ENCODE measurements at regions not wholly inside any gene's neighbourhood (a gene's known extent, or its start where the extent isn't known, plus 50 kb on each side); places are given as distances from the start of the nearest gene placed in this dataset.

DNA sequence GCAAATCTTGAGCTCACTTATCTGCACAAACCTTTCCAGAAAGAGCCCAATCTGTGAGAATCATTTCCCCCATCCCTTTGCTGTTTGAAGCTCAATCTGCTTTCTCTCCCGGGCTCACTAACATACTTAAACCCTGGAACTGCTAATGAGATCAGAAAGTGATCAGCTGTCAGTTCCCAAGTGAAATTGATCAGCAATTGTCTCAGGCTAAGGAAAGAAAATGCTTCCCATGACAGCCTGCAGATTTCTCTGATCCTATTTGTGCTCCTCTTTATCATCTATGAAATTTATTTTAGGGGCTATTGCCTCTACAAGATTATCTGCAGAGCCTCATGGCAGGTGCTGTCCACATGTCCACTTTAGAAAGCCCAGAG lies 239.0 kb upstream of the CXCR4 start:
- H3K9me2 ChIP-seq (ENCODE audit: low read depth, low read length) = no peaks in the 10 kb centered on the region
- H3K79me2 ChIP-seq (ENCODE audit: insufficient read depth, low read length) = no peaks in the 10 kb centered on the region
- no peaks in the 10 kb centered on the region for H3K27me3 ChIP-seq (ENCODE audit: insufficient read depth, low read length)
- H2AFZ ChIP-seq (ENCODE audit: low read length) = no peak overlapping the region
- no peak overlapping the region for H3K27ac ChIP-seq (ENCODE audit: low read depth, low read length, poor library complexity, severe bottlenecking)
- H4K20me1 ChIP-seq (ENCODE audit: insufficient read depth, low read length) = no peaks in the 10 kb centered on the region
- H3K36me3 ChIP-seq (ENCODE audit: insufficient read depth, low read length) = no peaks in the 10 kb centered on the region
- H3K9me3 ChIP-seq (ENCODE audit: low read length) = no peaks in the 10 kb centered on the region
- H3K4me2 ChIP-seq (ENCODE audit: low read length) = no peak overlapping the region
- no peak overlapping the region for H3K4me3 ChIP-seq (ENCODE audit: low read depth, low read length, poor library complexity, severe bottlenecking)
- peaks cover 33% of the 10 kb centered on the region for H3K4me1 ChIP-seq (ENCODE audit: insufficient read depth, low read length, severe bottlenecking)
- no peaks in the 10 kb centered on the region for H3F3A ChIP-seq (ENCODE audit: insufficient read depth, low read length)
- TF ChIP-seq, protein P1, sequence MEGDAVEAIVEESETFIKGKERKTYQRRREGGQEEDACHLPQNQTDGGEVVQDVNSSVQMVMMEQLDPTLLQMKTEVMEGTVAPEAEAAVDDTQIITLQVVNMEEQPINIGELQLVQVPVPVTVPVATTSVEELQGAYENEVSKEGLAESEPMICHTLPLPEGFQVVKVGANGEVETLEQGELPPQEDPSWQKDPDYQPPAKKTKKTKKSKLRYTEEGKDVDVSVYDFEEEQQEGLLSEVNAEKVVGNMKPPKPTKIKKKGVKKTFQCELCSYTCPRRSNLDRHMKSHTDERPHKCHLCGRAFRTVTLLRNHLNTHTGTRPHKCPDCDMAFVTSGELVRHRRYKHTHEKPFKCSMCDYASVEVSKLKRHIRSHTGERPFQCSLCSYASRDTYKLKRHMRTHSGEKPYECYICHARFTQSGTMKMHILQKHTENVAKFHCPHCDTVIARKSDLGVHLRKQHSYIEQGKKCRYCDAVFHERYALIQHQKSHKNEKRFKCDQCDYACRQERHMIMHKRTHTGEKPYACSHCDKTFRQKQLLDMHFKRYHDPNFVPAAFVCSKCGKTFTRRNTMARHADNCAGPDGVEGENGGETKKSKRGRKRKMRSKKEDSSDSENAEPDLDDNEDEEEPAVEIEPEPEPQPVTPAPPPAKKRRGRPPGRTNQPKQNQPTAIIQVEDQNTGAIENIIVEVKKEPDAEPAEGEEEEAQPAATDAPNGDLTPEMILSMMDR (IDR thresholded peaks at IDR 0.05; ENCODE audit: low read length) = no peak
- no peak for TF ChIP-seq EZH2 (IDR thresholded peaks at IDR 0.05; ENCODE audit: borderline replicate concordance, low read length)
- H3K9ac ChIP-seq (ENCODE audit: low read length) = no peak overlapping the region

DNA sequence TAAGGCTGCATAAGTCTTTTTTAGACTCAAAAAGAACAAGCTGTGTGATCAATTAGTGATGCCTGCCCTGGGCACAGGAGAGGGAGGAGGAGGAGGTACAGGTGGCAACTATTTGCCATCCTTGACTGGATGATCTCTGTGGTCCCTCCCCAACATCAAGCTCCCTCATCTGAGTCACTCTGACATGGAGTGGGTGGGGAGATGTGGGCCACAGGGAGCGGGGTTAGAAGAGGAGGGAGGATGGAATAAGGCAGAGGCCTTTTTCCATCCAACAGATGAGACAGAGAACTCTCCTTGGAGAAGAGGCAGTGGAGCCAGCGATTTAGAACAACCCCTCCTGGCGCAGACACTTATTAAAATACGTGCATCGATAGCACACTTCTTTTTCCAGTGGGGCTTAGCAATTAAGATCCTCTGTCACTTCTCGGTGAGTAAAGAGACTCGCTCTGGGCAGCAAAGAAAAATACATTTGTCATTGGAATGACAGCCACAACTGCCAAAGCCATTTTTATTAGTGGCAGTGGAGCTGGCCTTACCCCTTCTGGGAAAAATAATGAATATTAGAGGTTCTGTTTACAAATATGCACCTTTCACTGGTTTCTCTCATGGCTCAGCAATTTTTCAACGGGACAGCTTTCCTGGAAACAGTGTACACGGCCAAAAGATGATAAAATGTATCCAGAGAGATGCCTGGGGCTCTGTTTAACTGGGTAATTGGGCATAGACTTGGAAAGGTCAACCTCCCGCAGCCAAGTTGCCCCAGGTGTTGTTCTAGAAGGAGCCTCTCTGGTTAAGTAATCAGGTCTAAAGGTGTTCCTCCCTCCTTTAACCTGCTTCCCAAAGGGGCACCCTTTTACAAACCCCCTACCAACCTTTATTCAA lies 238.4 kb upstream of the CXCR4 start:
- Histone ChIP-seq H3K27me3 (ENCODE audit: insufficient read depth, low read length) (no peaks in the 10 kb centered on the region), H3K79me2 (ENCODE audit: insufficient read depth, low read length) (no peaks in the 10 kb centered on the region), H3K27ac (ENCODE audit: low read depth, low read length, poor library complexity, severe bottlenecking) (no peak overlapping the region), H3F3A (ENCODE audit: insufficient read depth, low read length) (no peaks in the 10 kb centered on the region), H2AFZ (ENCODE audit: low read length) (no peak overlapping the region), H3K4me1 (ENCODE audit: insufficient read depth, low read length, severe bottlenecking) (peaks cover 37% of the 10 kb centered on the region), H3K36me3 (ENCODE audit: insufficient read depth, low read length) (no peaks in the 10 kb centered on the region), H3K4me2 (ENCODE audit: low read length) (no peak overlapping the region), H3K9me2 (ENCODE audit: low read depth, low read length) (no peaks in the 10 kb centered on the region), H3K9me3 (ENCODE audit: low read length) (no peaks in the 10 kb centered on the region), H3K4me3 (ENCODE audit: low read depth, low read length, poor library complexity, severe bottlenecking) (no peak overlapping the region), H3K9ac (ENCODE audit: low read length) (no peak overlapping the region), H4K20me1 (ENCODE audit: insufficient read depth, low read length) (no peaks in the 10 kb centered on the region)
- TF ChIP-seq, protein P1 (IDR thresholded peaks at IDR 0.05; ENCODE audit: low read length) = no peak
- TF ChIP-seq EZH2 (IDR thresholded peaks at IDR 0.05; ENCODE audit: borderline replicate concordance, low read length) = no peak

DNA sequence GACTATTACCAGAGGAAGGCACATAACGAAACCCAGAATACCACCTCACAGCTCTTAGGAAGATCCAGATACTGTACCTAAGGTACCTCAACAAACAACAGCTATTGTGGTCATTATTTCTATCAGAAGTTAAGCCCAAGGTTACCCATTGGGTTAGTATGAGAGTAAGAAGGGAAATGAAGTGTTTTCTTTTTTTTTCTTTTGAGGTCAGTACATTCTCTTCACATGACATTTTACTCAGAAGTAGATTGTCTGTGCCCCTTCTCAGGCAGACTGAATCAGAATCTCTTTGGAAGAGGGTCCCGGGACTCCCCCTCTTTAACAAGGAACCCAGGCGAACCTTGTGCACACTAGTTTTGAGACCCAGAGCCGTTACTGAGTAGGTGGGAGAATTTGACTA lies 233.7 kb upstream of the CXCR4 start:
- Histone ChIP-seq H3K27ac (ENCODE audit: low read depth, low read length, poor library complexity, severe bottlenecking) (no peak overlapping the region), H2AFZ (ENCODE audit: low read length) (peak overlapping the region; percentile 88), H3K9me3 (ENCODE audit: low read length) (peaks cover 2% of the 10 kb centered on the region; the same call in 1 of the 2 replicates), H3K27me3 (ENCODE audit: insufficient read depth, low read length) (no peaks in the 10 kb centered on the region), H3K4me3 (ENCODE audit: low read depth, low read length, poor library complexity, severe bottlenecking) (no peak overlapping the region), H3K9me2 (ENCODE audit: low read depth, low read length) (no peaks in the 10 kb centered on the region), H3K36me3 (ENCODE audit: insufficient read depth, low read length) (no peaks in the 10 kb centered on the region), H3K79me2 (ENCODE audit: insufficient read depth, low read length) (no peaks in the 10 kb centered on the region), H3F3A (ENCODE audit: insufficient read depth, low read length) (peaks cover 3% of the 10 kb centered on the region; the same call in 1 of the 2 replicates), H4K20me1 (ENCODE audit: insufficient read depth, low read length) (no peaks in the 10 kb centered on the region), H3K4me1 (ENCODE audit: insufficient read depth, low read length, severe bottlenecking) (peaks cover 7% of the 10 kb centered on the region), H3K4me2 (ENCODE audit: low read length) (no peak overlapping the region), H3K9ac (ENCODE audit: low read length) (no peak overlapping the region)
- no peak for TF ChIP-seq EZH2 (IDR thresholded peaks at IDR 0.05; ENCODE audit: borderline replicate concordance, low read length)
- TF ChIP-seq, protein P1 (IDR thresholded peaks at IDR 0.05; ENCODE audit: low read length) = no peak
